Fibroblast of upper back skin (primary cell): ENCODE measurements at regions not wholly inside any gene's neighbourhood (a gene's known extent, or its start where the extent isn't known, plus 50 kb on each side); places are given as distances from the start of the nearest gene placed in this dataset.
A peak's percentile ranks its signal among the peaks of the same experiment; 100 is the strongest.
"Not testable (repeated sequence)": the region's sequence is repeated elsewhere in the genome, so short reads cannot be mapped to it uniquely, and the experiment has no call there.

Experiments used
- DNase-seq: peaks from one replicate; pipeline ENCODE4 v3.0.0-alpha.2; 2013

- peak; percentile 16 for DNase-seq
Measured at GRCh38 chr1:60847855-60848582, 234.3 kb upstream of the NFIA start.

DNA sequence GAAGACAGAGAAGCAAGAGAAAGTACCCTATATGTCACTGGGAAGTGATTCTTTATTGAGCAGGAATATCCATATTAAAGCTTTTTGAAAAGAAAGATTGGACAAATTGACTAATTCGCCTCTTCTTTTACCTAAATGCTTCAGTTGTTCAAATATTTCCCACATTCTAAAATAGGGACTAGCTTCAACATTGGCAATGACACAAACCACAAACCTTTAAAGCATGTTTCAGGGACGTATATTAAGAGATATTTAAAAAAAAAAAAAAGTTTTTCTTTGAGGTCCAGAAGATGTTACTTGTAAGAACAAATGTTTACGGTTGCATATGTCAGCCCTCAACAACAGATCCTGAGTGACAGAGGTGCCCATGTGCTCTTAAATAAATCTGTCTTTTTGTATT lies 235.0 kb upstream of the NFIA start:
- DNase-seq = peak; percentile 56

- not testable (repeated sequence) for DNase-seq
Measured at GRCh38 chr1:60845659-60846058, 236.7 kb upstream of the NFIA start.

DNA sequence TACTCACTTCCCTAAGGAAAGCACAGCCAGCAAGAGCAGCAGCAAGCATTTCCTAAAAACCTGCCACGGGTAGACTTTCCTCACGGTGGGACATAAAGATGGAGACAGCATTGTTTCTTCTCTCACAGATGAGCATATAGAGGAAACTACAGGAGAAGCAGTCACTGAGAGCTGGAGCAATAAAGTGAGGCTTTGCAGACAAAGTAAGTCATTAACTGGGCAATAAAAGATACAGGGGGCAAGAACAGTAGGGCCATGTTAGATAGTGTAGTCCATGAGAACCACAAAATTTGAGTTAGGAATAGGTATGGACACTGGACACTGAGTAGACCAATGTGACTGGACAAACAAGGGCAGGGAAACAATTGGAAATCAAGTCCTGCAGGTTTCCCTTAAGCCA lies 240.1 kb upstream of the NFIA start:
- no peak for DNase-seq

DNA sequence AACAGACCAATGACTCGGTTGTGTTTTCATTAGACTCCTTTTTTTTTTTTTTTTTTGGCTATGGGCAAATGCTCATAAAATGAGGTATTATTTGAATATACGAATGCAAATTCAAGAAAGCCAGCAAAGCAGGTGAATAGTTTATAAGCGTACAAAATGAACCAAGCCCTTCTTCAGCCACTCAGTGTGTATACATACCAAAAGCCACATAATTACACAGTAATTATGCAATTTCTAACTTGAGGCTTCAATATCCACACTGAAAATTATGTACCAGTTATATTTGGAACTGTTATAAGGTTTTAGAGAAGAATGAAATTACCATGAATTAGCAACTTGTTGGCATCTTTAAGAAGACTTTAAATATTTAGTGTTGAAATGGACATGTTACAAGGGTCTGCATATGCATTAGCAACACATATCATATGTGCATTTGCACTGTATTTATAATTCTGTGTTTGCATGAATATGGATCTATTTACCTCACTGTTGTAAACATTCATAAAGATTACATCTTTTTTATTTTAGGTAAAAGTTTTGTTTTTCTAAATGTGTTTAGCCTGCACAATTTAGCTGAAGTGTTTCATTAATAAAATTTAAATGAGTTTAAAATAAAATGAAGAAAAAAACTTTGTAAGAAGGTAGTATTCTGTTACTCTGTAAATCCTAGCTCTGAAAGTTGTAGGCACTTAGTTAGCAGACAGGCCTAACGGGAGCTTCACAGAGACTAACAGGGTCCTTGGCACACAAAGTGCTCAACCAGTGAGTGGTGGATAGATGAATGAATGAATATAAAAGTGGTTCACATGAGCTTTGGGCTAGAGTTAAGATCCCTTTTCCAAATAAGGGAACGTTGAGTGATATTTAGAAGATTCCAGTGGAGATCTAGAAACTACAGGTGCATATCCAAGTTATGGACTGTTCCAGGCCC lies 241.0 kb upstream of the NFIA start:
- no peak for DNase-seq

DNA sequence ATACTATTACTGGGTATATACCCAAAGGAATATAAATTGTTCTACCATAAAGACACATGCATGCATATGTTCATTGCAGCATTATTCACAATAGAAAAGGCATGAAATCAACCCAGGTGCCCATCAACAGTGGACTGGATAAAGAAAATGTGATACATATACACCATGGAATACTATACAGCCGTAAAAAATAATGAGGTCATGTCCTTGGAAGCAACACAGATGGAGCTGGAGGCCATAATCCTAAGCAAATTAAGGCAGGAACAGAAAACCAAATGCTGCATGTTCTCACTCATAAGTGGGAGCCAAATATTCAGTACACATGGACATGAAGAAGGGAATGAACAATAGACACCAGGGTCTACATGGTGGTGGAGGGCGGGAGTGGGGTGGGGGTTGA lies 241.9 kb upstream of the NFIA start:
- not testable (repeated sequence) for DNase-seq

- DNase-seq = no peak
Measured at GRCh38 chr1:60835649-60836048, 246.7 kb upstream of the NFIA start.

DNA sequence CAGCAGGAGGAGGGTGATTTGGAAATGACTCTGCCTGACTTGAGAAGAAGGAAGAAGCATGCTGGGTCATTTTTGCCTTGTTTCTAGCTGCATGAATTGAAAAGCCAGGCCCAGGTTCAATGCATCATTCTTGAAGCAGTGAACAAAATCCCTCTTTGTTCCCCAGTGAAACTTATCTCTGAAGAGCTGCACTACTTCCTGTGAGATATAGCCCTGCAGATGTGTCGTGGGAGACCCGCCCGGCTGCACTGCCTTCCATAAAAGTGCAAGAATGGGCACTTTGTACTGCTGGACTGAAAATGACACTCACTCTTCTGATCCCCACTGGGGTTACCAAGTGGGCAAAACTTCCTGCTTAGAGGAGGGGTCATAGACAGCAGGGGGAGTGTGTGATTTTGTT lies 249.2 kb upstream of the NFIA start:
- DNase-seq = no peak

GRCh38 chr1:60832367-60832766 lies 250.0 kb upstream of the NFIA start:
- no peak for DNase-seq

DNA sequence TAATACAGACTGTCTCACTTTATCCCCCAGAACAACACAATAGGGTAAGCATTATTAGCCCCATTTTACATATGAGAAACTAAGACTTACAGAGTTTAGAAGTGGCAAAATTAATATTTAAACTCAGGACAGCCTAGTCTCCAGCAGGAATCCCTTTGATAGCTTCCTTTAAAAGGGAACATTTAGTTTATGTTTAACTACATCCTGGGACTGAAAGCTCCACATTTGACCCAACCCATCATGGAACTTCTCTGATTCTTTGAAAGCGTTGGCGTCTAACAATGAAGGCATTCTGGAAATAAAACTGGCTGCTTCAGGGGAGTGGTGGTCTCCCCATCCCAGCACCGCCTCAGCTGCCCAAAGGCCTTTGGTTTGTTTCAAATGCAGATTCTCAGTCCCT lies 250.6 kb upstream of the NFIA start:
- DNase-seq = no peak

DNA sequence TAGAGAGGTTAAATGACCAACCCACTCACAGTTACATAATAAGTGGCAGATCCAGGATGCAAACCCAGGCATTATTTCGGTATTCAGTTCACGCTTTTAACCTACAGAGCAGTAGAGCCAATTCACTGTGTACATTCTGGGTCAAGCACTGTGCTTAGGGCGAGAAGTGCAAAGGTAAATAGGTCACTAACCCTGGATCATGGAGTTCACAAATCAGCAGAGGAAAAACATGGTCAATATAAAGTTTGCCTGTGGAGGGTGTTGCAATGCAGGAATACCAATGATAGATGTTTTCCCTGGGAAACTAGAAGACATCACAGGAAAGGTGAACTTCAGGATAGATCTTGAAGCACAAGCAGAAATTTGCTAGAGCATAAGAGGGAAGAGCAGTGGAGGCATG lies 253.4 kb upstream of the NFIA start:
- DNase-seq = no peak

DNA sequence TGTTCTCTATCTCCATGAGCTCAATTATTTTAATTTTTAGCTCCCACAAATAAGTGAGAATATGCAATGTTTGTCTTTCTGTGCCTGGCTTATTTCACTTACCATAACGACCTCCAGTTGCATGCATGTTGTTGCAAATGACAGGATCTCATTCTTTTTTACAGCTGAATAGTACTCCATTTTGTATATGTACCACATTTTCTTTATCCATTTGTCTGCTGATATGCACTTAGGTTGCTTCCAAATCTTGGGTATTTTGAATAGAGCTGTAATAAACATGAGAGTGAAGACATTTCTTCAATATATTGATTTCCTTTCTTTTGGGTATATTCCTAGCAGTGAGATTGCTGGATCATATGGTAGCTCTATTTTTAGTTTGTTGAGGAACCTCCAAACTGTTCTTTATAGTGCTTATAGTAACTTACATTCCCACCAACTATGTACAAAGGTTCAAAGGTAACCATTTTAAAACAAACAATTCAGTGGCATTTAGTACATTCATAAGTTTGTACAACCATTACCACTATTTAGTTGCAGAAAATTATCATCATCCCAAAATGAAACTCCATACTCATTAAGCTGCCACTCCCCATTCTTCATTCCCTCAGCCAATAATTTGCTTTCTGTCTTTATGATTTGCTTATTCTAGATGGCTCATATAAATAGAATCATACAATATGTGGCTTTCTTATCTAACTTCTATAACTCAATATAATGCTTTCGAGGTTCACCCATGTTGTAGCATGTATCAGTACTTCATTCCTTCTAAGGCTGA lies 255.9 kb upstream of the NFIA start:
- DNase-seq = no peak

DNA sequence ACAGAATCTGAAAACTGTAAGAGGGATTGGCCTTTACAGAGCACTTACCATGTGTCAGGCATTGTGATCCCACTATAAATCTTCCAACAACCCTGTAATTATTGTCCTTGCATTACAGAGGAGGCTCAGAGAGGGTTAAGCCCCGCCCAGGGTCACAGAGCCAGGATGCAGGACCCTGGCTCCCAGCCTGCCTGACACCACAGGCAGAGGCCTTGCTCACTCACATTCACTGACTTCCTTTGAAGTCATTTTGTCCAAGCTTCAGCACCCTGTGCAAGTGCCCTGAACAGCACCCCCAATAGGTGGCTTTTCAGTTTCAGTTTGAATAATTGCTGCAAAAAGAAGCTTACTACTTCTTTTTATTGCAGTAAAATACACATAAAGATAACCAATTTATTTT lies 256.8 kb upstream of the NFIA start:
- no peak for DNase-seq

DNA sequence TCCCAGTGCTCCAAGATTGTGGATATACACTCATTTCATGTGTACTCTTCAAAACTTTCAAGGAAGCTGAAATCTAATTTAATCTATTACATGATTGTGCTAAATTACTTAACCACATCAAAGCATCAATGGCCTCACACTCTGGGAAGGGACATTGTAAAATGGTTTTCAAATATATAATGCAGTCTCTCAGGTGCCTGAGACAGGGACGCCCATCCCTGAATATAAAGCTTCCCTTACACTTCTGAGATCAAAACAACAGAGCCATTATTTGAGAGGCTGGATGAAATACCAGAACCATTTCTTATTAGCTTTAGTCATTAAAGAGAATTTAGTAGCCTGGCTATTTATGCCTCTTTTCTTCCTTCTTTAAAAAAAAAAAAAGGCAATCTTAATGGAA lies 259.2 kb upstream of the NFIA start:
- DNase-seq = no peak

- DNase-seq = no peak
Measured at GRCh38 chr1:60822252-60822651, 260.1 kb upstream of the NFIA start.

DNA sequence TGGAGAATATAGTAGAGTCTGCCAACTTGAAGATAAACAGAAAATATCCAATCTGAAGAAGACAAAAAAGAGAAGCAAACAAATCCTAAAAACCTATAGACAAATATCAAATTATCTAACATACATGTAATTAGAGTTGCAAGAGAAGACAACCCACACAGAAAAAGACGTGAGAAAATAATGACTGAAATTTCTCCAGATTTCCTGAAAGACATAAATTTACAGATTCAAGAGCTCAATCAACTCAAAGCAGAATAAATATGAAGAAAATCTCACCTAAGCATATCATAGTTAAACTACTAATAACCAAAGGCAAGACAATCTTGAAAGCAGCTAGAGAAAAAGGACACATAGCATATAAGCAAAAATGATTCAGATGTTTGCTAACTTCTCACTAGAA lies 261.2 kb upstream of the NFIA start:
- DNase-seq = no peak

- no peak for DNase-seq
Measured at GRCh38 chr1:60818969-60819701, 263.2 kb upstream of the NFIA start.

GRCh38 chr1:60813071-60813470 lies 269.3 kb upstream of the NFIA start:
- DNase-seq = peak; percentile 91

- DNase-seq = peak; percentile 25
Measured at GRCh38 chr1:60809204-60809980, 273.0 kb upstream of the NFIA start.

DNA sequence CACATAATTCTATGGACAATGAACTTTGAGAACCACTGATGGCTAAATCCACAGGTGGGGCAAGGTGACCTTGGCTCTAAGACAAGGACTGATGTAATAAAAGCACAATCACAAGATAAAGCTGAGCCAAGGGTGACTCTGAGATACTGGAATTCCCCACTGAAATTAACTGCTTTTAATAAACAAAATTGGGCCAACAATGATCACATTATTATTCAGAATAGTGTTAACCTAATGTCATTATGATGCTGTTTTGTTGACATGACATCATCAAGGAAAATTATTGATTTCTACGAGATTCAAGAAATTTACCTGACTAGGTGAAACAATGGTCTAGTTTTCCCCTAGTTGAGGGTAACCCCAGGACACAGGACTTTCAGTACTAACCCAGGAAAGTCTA lies 273.7 kb upstream of the NFIA start:
- no peak for DNase-seq

GRCh38 chr1:60802884-60803283 lies 279.5 kb upstream of the NFIA start:
- no peak for DNase-seq

DNA sequence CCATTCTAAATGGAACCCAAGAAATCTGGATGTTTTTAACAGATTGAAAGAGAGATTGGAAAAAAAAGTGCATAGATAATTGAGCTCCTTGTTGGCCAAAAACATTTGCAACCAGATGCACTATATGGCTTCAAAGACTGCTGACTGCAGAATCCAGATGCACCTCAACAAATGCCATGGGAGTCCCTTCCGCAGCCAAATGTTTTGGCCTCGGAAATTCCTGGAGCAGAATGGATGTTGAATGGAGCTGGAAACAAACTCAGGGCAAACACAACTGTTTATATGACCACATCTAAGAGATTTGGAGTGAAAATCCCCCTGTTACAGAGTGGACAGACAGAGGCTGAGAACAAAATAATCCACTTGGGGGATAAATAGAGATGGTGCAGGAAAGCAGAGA lies 285.0 kb upstream of the NFIA start:
- no peak for DNase-seq
